ENCODE measurements at regions not wholly inside any gene's neighbourhood (a gene's known extent, or its start where the extent isn't known, plus 50 kb on each side); places are given as distances from the start of the nearest gene placed in this dataset.

- Histone ChIP-seq H3K4me1 (ENCODE audit: control insufficient read depth in 4 of 4, insufficient read depth in 4 of 4, low read length in 3 of 4) (no peaks in the 10 kb centered on the region), H3K36me3 (ENCODE audit: control insufficient read depth in 4 of 4, insufficient read depth in 3 of 4, low read depth in 1 of 4, low read length in 3 of 4) (no peaks in the 10 kb centered on the region), H3K27me3 (ENCODE audit: control insufficient read depth in 4 of 4, insufficient read depth in 4 of 4, low read length in 3 of 4) (peaks cover 0 to 3% (median 0%) of the 10 kb centered on the region in 4 donors), H3K9me3 (ENCODE audit: control insufficient read depth in 4 of 4, low read length in 3 of 4) (no peaks in the 10 kb centered on the region), H3K27ac (ENCODE audit: low read depth in 1 of 2, low read length in 2 of 2) (no peak overlapping the region), H3K9ac (ENCODE audit: low read depth in 1 of 2, low read length in 2 of 2) (no peak overlapping the region), H3K4me3 (ENCODE audit: low read depth in 1 of 3, low read length in 3 of 3) (no peak overlapping the region)
- TF ChIP-seq EGR1 (IDR thresholded peaks at IDR 0.05; ENCODE audit: low read depth in 2 of 2) (no peak), FOXA2 (IDR thresholded peaks at IDR 0.05) (no peak), REST (IDR thresholded peaks at IDR 0.05) (no peak), FOXA1 (IDR thresholded peaks at IDR 0.05) (no peak), ATF3 (IDR thresholded peaks at IDR 0.05) (no peak), ZBTB33 (IDR thresholded peaks at IDR 0.05) (no peak), YY1 (IDR thresholded peaks at IDR 0.05) (no peak), NR2F2 (IDR thresholded peaks at IDR 0.05) (no peak), HNF4G (IDR thresholded peaks at IDR 0.05) (no peak), GABPA (IDR thresholded peaks at IDR 0.05 in 1 of 2, conservative IDR thresholded peaks at IDR 0.05 in 1 of 2) (no peak), TAF1 (conservative IDR thresholded peaks at IDR 0.05) (no peak), RXRA (IDR thresholded peaks at IDR 0.05) (no peak), CTCF (IDR thresholded peaks at IDR 0.05; ENCODE audit: low read depth, low read length, missing input control) (no peak), JUND (IDR thresholded peaks at IDR 0.05) (no peak), MAX (IDR thresholded peaks at IDR 0.05) (no peak), SP1 (IDR thresholded peaks at IDR 0.05) (no peak), RAD21 (IDR thresholded peaks at IDR 0.05) (no peak)
- no peak for DNase-seq (ENCODE audit: low spot score)
Measured at GRCh38 chrX:42087960-42088359, 164.6 kb upstream of the CASK start.

- no peaks in the 10 kb centered on the region for H3K9me3 ChIP-seq (ENCODE audit: control insufficient read depth in 4 of 4, low read length in 3 of 4)
- no peak for DNase-seq (ENCODE audit: low spot score)
Measured at GRCh38 chrX:42085836-42086235, 162.5 kb upstream of the CASK start.

More at GRCh38 chrX:42085836-42086235, 162.5 kb upstream of the CASK start:
- Histone ChIP-seq H3K27me3 (ENCODE audit: control insufficient read depth in 4 of 4, insufficient read depth in 4 of 4, low read length in 3 of 4) (no peaks in the 10 kb centered on the region), H3K4me3 (ENCODE audit: low read depth in 1 of 3, low read length in 3 of 3) (no peak overlapping the region), H3K4me1 (ENCODE audit: control insufficient read depth in 4 of 4, insufficient read depth in 4 of 4, low read length in 3 of 4) (no peaks in the 10 kb centered on the region), H3K36me3 (ENCODE audit: control insufficient read depth in 4 of 4, insufficient read depth in 3 of 4, low read depth in 1 of 4, low read length in 3 of 4) (no peaks in the 10 kb centered on the region), H3K9ac (ENCODE audit: low read depth in 1 of 2, low read length in 2 of 2) (no peak overlapping the region), H3K27ac (ENCODE audit: low read depth in 1 of 2, low read length in 2 of 2) (no peak overlapping the region)
- WGBS: 61% methylated on average over 4 of the region's 4 CpGs
- TF ChIP-seq RAD21 (IDR thresholded peaks at IDR 0.05) (no peak), GABPA (IDR thresholded peaks at IDR 0.05 in 1 of 2, conservative IDR thresholded peaks at IDR 0.05 in 1 of 2) (no peak), CTCF (IDR thresholded peaks at IDR 0.05; ENCODE audit: low read depth, low read length, missing input control) (no peak), FOXA2 (IDR thresholded peaks at IDR 0.05) (no peak), FOXA1 (IDR thresholded peaks at IDR 0.05) (no peak), SP1 (IDR thresholded peaks at IDR 0.05) (no peak), HNF4G (IDR thresholded peaks at IDR 0.05) (no peak), TAF1 (conservative IDR thresholded peaks at IDR 0.05) (no peak), MAX (IDR thresholded peaks at IDR 0.05) (no peak), RXRA (IDR thresholded peaks at IDR 0.05) (no peak), ATF3 (IDR thresholded peaks at IDR 0.05) (no peak), NR2F2 (IDR thresholded peaks at IDR 0.05) (no peak), YY1 (IDR thresholded peaks at IDR 0.05) (no peak)
